PC-9 (cell line): ENCODE measurements at regions not wholly inside any gene's neighbourhood (a gene's known extent, or its start where the extent isn't known, plus 50 kb on each side); places are given as distances from the start of the nearest gene placed in this dataset.

Experiments
- BruUV-seq: library from RNA; stranded (reverse); fragments of 400-500 nt; replicated peaks from 2 replicates; lab custom pipeline; 2021; lab: Mats Ljungman, UMichigan
- CTCF ChIA-PET: fragments of 300-600 bp; sonication (Branson Sonifier 250); formaldehyde crosslinking; loops from one replicate; lab custom pipeline; 2022; ENCODE audit warnings: antibody characterized with exemption; lab: Charles Lee
- POLR2A ChIA-PET: fragments of 300-600 bp; sonication (Branson Sonifier 250); formaldehyde crosslinking; loops from one replicate; lab custom pipeline; 2022; ENCODE audit warnings: antibody characterized with exemption; ENCODE audit not compliant: unreplicated experiment; lab: Charles Lee
- DNase-seq, 2 experiments: peaks; one replicate each; pipeline versions ENCODE4 v3.0.0 to v3.0.0-alpha.2; 2015 to 2022; ENCODE audit warnings: mixed read lengths in 1 of 2
- H2AFZ ChIP-seq: fragments of 200-600 bp; sonication (generic); 2 replicates; pipeline ENCODE4 v1.8.1; 2017; ENCODE audit warnings: antibody characterized with exemption
- H3F3A ChIP-seq: fragments of 200-600 bp; sonication (generic); 2 replicates; pipeline ENCODE4 v1.8.1; 2017; ENCODE audit warnings: antibody characterized with exemption, mild to moderate bottlenecking, low read depth; ENCODE audit not compliant: insufficient read depth
- H3K27ac ChIP-seq: fragments of 200-600 bp; sonication (generic); 2 replicates; pipeline ENCODE4 v1.6.1; 2016; ENCODE audit warnings: mixed run types
- H3K27me3 ChIP-seq: fragments of 200-600 bp; sonication (generic); 2 replicates; pipeline ENCODE4 v1.6.1; 2016; ENCODE audit warnings: low read depth, mixed run types; ENCODE audit not compliant: insufficient read depth
- H3K36me3 ChIP-seq: fragments of 200-600 bp; sonication (generic); 2 replicates; pipeline ENCODE4 v1.6.1; 2016; ENCODE audit warnings: low read depth, mixed run types
- H3K4me1 ChIP-seq: fragments of 200-600 bp; sonication (generic); replicated peaks from 2 replicates; pipeline ENCODE4 v1.6.1; 2016; ENCODE audit warnings: mixed run types; ENCODE audit not compliant: insufficient read depth
- H3K4me2 ChIP-seq: fragments of 200-600 bp; sonication (generic); 2 replicates; pipeline ENCODE4 v1.6.1; 2017; ENCODE audit warnings: mixed run types
- H3K4me3 ChIP-seq: fragments of 200-600 bp; sonication (generic); 2 replicates; pipeline ENCODE4 v1.6.1; 2016; ENCODE audit warnings: mixed run types
- H3K79me2 ChIP-seq: fragments of 200-600 bp; sonication (generic); 2 replicates; pipeline ENCODE4 v1.6.1; 2017; ENCODE audit warnings: low read depth, mixed run types
- H3K9me2 ChIP-seq: fragments of 200-600 bp; sonication (generic); 2 replicates; pipeline ENCODE4 v1.8.1; 2017; ENCODE audit warnings: mild to moderate bottlenecking; ENCODE audit not compliant: insufficient read depth
- H3K9me3 ChIP-seq: fragments of 200-600 bp; sonication (generic); 2 replicates; pipeline ENCODE4 v1.8.1; 2016; ENCODE audit warnings: low read depth; ENCODE audit not compliant: insufficient read depth
- H4K20me1 ChIP-seq: fragments of 200-600 bp; sonication (generic); 2 replicates; pipeline ENCODE4 v1.8.1; 2017; ENCODE audit not compliant: insufficient read depth
- EZH2 ChIP-seq: fragments of 200-600 bp; sonication (generic); IDR thresholded peaks from 2 replicates; pipeline ENCODE4 v1.8.0; 2017; ENCODE audit warnings: antibody characterized with exemption, low read depth
- intact Hi-C: fragments of 100-400 bp; cut with micrococcal nuclease; formaldehyde crosslinking; loops from one replicate; pipeline ENCODE4 v1.10.0; 2022; ENCODE audit not compliant: unreplicated experiment
- TF ChIP-seq, protein P1 (sequence below): fragments of 200-600 bp; sonication (generic); conservative IDR thresholded peaks from 2 replicates; pipeline ENCODE4 v1.6.1; 2017; ENCODE audit warnings: mixed run types, antibody characterized with exemption, mild to moderate bottlenecking, moderate library complexity

DNA sequence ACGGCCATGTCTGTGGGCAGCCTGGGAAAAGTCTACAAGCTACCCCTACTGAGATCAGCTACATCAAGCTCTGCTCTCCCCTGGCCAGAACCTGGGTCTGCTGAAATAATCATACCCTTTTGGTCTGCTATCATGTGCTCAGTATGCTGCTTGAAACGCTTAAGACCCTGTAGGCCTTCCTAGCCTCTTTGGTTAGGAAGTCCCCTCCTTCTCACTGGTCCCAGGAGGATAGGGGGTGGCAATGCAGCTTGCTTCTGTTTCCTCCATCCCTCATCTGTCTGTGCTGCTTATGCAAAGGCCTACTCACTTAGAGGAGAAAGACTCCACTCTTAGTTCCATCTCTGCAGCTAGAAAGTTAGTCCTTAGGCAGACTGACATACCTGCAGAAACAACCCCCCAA lies 118.2 kb upstream of the RASGRP1 start:
- no peaks in the 10 kb centered on the region for H3K9me2 ChIP-seq
- H3K9me3 ChIP-seq = no peaks in the 10 kb centered on the region
- no peaks in the 10 kb centered on the region for H4K20me1 ChIP-seq
- no peaks in the 10 kb centered on the region for H3K79me2 ChIP-seq
- CTCF ChIA-PET = interaction anchor here (2.8 kb wide), 1 partner anchor 242 kb away, joined by 14 read pairs; no protein-coding TSS in a partner anchor
- intact Hi-C loops = loop anchor here (2.0 kb wide), 3 partner anchors 120 to 242 kb away; no protein-coding TSS in a partner anchor
- H2AFZ ChIP-seq = no peak overlapping the region
- POLR2A ChIA-PET = no interaction called here
- no peak for DNase-seq
- H3K27ac ChIP-seq = no peak overlapping the region
- H3K36me3 ChIP-seq = no peaks in the 10 kb centered on the region
- no peak overlapping the region for H3K4me3 ChIP-seq
- H3K4me2 ChIP-seq = no peak overlapping the region
- H3F3A ChIP-seq = no peaks in the 10 kb centered on the region
- no peaks in the 10 kb centered on the region for H3K4me1 ChIP-seq
- TF ChIP-seq, protein P1, sequence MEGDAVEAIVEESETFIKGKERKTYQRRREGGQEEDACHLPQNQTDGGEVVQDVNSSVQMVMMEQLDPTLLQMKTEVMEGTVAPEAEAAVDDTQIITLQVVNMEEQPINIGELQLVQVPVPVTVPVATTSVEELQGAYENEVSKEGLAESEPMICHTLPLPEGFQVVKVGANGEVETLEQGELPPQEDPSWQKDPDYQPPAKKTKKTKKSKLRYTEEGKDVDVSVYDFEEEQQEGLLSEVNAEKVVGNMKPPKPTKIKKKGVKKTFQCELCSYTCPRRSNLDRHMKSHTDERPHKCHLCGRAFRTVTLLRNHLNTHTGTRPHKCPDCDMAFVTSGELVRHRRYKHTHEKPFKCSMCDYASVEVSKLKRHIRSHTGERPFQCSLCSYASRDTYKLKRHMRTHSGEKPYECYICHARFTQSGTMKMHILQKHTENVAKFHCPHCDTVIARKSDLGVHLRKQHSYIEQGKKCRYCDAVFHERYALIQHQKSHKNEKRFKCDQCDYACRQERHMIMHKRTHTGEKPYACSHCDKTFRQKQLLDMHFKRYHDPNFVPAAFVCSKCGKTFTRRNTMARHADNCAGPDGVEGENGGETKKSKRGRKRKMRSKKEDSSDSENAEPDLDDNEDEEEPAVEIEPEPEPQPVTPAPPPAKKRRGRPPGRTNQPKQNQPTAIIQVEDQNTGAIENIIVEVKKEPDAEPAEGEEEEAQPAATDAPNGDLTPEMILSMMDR = no peak
- TF ChIP-seq EZH2 = no peak
- BruUV-seq = no TSS peak
- H3K27me3 ChIP-seq = no peaks in the 10 kb centered on the region

DNA sequence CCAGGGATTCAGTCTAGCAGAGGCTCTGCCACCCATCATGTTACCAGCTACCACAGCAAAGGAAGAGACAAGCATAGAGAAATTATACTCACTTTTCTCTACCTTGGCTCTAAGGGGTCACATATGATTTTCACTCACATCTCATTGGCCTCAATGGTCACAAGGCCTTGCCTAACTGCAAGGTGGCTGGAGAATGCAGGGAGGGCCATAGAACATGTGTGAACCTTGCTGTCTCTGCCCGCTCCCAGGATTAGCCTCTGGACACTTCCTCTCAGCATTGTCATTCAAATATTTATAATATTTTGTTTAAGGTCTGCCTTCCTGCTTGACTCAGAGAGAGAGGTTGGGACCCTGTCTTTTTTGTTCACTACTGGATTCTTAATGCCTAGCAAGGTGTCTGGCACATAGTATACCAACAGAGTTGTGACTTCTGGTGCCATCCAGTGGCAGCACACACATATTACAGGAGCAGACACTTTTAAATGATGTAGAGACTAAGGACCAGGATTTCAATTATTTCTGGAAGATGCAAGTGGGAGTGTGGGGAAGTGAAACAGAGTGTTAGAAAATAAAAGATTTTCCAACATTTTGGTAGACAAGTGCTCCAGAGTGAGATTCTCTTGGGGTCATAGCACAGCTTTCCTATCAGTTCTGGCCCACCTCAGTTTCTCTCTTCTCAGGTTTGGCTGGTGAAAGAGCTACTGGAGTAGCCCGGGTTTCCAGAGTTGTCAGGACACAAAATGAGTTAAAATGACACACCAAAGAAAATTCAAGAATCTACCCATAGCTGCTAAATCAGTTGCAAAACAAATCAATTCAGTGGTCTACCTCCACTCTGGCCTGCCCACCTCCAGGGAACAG lies 119.0 kb upstream of the RASGRP1 start:
- BruUV-seq = no TSS peak
- no peaks in the 10 kb centered on the region for H3K36me3 ChIP-seq
- H4K20me1 ChIP-seq = no peaks in the 10 kb centered on the region
- no peaks in the 10 kb centered on the region for H3K9me3 ChIP-seq
- peak in 1 of 2 experiments; percentile 41 for DNase-seq
- no peak overlapping the region for H3K27ac ChIP-seq
- TF ChIP-seq, protein P1 = peak; percentile 77
- TF ChIP-seq EZH2 = no peak
- H3F3A ChIP-seq = no peaks in the 10 kb centered on the region
- H3K4me2 ChIP-seq = no peak overlapping the region
- no peaks in the 10 kb centered on the region for H3K9me2 ChIP-seq
- no peaks in the 10 kb centered on the region for H3K4me1 ChIP-seq
- H3K4me3 ChIP-seq = no peak overlapping the region
- H3K79me2 ChIP-seq = no peaks in the 10 kb centered on the region
- H3K27me3 ChIP-seq = no peaks in the 10 kb centered on the region
- ChIA-PET CTCF (interaction anchor here (0.9 to 2.8 kb wide), 3 partner anchors 15 to 243 kb away, joined by 4 to 14 read pairs (median 6); no protein-coding TSS in a partner anchor), POLR2A (no interaction called here)
- intact Hi-C loops = loop anchor here (2.0 kb wide), 3 partner anchors 121 to 243 kb away; no protein-coding TSS in a partner anchor
- no peak overlapping the region for H2AFZ ChIP-seq

DNA sequence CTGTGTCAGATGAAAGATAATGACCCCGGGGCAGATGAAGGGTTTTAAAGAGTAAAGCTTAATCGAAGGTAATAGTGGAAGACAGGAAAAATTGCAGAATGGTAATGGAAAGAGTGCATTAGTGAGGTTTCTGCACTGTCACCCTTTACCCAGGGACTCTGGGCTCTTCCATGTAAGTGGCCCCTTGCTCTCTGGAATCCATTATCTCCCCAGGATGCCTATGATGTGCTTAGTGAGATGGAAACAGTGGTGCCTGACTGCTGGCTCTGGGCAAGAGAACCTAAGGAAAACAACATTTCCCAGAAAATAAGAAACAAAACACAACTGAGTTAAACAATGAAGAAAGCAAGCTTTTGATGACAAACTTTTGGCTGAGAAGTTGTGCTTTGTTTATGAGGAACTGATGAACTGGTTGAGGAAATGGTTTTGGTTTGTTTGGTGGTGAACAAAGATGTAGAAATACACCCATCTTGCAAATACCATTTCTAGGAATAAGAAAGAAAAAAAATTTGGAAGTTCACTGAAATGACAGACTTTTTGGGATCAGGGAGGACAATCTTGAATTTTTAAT lies 119.9 kb upstream of the RASGRP1 start:
- no peak overlapping the region for H3K4me3 ChIP-seq
- intact Hi-C loops = no loop called here
- ChIA-PET CTCF (interaction anchor here (0.9 to 2.8 kb wide), 3 partner anchors 16 to 244 kb away, joined by 4 to 14 read pairs (median 6); no protein-coding TSS in a partner anchor), POLR2A (interaction anchor here (0.6 kb wide), 1 partner anchor 302 kb away, joined by 3 read pairs; no protein-coding TSS in a partner anchor)
- no peaks in the 10 kb centered on the region for H3K79me2 ChIP-seq
- TF ChIP-seq, protein P1 = no peak
- TF ChIP-seq EZH2 = no peak
- no peaks in the 10 kb centered on the region for H3K36me3 ChIP-seq
- H3F3A ChIP-seq = no peaks in the 10 kb centered on the region
- H3K9me3 ChIP-seq = no peaks in the 10 kb centered on the region
- H3K4me1 ChIP-seq = no peaks in the 10 kb centered on the region
- H2AFZ ChIP-seq = no peak overlapping the region
- no peak for DNase-seq
- no peaks in the 10 kb centered on the region for H3K9me2 ChIP-seq
- H3K27me3 ChIP-seq = no peaks in the 10 kb centered on the region
- no TSS peak for BruUV-seq
- no peak overlapping the region for H3K4me2 ChIP-seq
- no peak overlapping the region for H3K27ac ChIP-seq
- no peaks in the 10 kb centered on the region for H4K20me1 ChIP-seq
